HG03378 (cell line): ENCODE measurements at regions not wholly inside any gene's neighbourhood (a gene's known extent, or its start where the extent isn't known, plus 50 kb on each side); places are given as distances from the start of the nearest gene placed in this dataset.
"Not testable (repeated sequence)": the region's sequence is repeated elsewhere in the genome, so short reads cannot be mapped to it uniquely, and the experiment has no call there.

Experiments
- ATAC-seq: cut with Tn5 transposase; IDR thresholded peaks from one replicate; pipeline ENCODE4 v1.9.1; 2021; ENCODE audit warnings: mild to moderate bottlenecking, moderate library complexity; ENCODE audit not compliant: unreplicated experiment

DNA sequence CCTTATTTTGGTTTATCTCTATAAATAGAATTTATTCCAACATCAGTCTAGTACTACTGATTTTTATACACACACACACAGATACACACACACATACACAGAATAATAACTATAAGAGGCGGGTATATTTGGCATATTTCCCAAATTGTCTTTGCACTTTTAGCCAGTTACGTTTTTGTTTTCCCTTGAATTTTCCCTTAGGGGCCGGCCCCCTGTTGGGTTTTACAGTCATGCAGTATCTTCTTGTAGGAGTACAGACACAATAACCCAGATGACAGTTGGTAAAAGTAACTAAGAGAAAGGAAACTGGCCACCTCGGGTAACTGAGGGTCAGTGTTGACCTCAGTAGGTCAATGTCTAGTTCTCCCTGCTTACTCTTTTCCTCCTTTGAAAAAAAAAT is 50.9 kb downstream of the DISP1 start:
- no peak for ATAC-seq

DNA sequence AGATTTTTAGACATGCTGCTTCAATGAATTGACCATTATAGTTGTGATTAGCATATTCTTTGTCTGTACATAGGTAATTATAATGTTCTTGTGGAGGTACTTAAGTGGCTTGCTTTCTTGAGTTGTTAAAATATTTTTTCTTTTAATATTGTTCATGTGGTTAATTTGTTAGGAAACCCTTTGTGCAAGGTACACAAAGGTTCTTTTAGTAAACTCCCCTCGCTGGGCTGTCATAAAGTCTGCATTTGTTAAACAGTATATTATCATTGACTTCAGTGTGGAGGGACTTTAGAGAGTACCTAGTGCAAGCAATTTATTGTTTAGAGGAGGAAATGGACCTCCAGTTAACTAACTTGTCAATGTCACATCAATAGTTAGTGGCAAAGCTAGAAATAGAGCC is 52.5 kb downstream of the DISP1 start:
- ATAC-seq = no peak

DNA sequence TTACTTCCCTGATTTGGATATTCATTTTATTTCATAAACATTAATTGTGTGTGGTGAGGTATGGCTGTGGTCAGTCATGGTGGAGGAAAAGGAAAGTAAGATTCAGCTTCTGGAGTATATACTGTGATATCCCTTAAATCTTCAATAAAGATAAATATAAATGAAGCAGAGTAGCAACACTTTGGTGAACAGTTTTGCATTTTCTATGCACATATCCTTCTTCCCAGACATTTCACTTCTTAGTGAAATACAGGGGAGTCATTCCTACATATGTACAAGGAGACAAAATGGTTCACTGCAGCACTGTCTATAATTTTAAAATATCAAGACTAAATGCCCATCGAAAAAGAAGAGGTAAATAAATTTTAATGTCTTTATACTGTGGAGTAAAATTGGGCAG is 61.3 kb downstream of the DISP1 start:
- no peak for ATAC-seq

DNA sequence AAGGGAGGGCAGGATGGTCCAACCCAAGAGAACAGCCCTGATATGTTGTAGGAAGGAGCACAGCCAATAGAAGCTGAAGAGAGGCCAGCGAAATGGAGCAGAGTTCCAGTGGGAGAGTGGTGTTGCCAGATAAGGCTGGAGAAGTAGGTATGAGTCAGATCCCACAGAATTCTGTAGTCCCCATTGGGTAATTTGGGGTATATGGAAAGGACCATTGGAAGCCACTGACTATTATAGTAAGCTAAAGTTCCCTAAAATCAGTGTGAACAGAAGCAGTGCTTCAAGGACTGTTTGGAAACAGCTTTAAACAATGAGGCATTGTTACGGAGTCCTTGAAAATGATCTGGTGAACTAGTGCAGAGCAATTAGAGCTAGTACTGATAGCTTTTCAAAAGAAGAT is 63.0 kb downstream of the DISP1 start:
- no peak for ATAC-seq

DNA sequence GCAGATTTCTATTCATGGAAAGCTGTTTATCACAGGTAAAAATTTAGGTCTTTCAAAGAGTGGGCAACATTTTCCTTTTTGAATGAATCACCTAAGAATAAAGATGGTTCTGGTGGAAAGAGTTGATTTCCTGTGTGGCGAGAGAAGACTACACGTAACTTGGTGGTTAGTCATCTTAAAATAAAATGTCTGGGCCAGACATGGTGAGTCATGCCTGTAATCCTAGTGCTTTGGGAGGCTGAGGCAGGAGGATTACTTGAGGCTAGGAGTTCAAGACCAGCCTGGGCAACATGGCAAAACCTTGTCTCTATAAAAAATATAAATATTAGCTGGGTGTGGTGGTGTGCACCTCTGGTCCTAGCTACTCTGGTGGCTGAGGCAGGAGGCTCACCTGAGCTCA is 65.7 kb downstream of the DISP1 start:
- ATAC-seq = no peak

DNA sequence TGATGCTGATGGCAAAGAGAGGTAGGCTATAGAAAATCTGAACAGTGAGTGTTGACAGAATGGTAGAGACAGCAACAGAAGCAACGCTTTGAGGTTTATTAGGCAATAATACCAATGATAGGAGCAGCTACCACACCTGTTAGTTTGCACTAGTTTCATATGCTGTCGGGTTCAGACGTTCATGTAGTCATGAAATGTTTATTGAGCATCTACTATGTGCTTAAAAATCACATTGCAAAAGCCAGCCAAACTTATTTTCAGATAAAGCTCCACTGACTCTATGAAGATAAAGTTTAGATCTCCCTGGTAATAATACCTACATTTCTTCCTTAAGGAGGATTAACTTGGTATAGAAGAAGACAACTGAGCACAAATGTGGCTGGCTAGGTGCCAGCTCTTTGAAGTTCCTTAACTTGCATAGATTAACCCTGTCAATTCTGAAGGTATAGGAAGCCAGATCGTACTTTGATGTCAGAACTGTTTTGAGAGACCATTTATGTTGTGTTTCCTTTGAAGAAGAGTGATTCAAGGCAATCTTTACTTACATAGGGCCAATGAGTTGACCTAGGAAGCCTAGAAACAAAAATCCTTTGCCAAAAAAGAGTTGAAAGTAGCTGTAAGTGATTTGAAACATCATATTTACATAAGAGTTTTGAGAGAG is 71.5 kb downstream of the DISP1 start:
- no peak for ATAC-seq

DNA sequence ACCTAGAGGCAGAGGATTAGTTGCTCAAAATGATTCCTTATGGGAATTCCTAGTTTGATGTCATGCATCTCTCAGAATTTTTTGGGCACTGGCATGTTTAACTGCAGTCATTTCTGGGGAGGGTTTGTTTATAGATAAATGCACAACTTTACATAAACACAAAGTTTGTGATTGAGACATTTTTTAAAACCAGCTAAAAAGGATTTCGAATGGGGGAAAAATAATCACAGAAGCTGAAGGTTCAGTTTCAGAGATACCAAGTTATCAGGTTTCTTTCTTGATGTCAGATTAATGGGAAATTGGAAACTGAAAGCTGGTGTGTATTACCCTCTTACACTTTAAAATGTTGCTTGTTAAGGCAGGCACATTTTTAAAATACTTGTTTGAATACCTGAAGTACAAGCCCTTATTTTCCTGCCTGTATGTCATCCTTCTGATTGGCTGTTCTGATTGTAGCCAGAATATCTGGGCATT is 72.1 kb downstream of the DISP1 start:
- no peak for ATAC-seq

DNA sequence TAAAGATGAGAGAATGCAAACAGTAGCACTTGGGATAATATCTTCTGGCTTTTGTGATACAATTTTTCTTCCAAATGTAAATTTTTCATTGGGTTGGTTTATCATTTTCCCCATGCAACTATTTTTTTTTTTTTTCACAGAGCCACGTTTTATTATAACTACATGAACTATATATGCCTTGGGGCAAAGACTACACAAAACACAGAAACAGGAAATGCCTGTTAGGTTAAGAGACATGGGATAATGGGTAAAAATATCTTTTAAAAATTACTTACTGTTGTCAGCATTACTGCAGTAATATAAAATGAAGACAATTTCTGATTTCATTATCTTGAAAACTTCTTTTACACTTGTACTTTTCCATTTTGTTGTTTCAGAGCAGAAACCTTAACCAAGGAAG is 74.6 kb downstream of the DISP1 start:
- no peak for ATAC-seq

DNA sequence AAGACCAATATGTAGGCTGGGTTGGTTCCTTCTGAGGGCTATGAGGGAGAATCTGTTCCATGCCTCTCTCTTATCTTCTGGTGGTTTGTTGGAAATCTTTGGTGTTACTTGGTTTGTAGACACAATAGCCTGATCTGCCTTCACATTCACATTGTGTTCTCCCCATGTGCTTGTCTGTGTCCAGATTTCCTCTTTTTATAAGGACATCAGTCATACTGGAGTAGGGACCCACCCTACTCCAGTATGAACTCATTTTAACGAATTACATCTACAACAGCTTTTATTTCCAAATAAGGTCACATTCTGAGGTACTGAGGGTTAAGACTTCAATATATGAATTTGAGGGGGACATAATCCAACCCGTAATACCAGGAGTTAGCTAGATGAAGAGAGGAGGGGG is 75.9 kb downstream of the DISP1 start:
- no peak for ATAC-seq

DNA sequence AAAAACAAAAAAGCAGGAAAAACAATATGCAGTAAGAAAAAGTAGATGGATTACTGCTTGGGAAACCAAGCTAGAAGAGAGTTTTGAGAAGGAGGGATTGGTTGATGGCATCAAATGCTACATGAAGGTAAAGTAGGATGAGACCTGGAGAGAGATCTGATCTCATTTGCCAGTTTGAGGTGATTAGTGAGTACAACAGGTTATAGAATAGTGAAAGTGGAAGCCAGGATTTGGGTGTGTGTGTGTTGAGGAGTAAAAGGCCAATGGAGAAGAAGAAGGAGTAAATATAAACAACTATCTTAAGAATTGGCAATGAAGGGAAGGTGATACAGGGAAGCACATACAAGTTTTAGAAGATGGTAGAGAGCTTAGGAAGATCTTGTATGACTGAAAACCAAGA is 76.7 kb downstream of the DISP1 start:
- no peak for ATAC-seq

DNA sequence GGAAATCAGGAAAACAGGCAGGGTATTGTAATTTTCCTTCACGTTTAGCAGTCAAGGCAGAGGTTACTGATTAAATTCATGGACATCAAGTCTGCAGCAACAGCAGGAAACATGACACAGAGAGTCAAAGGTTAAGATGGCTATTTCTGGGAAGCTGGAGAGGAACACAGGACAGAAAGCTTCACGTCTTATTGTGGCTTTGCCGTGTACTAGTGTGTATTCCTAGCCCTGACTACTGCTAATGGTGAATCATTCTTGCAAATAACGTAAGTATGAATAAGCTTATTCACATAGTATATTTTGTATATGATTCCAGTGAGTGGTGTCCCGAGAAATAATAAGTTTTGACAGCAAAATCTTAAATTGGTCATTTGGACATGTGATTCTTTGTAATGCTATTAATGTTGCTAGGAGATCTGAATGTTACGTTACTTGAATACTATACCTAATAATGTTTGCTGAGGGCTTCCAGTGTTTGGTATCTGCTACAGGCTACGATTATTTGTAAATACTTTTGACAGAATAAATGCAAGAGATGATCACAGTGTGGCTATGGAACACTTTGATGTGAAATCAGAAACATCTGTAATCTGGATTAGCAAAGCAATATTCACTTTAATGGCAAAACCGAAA is 77.4 kb downstream of the DISP1 start:
- no peak for ATAC-seq

DNA sequence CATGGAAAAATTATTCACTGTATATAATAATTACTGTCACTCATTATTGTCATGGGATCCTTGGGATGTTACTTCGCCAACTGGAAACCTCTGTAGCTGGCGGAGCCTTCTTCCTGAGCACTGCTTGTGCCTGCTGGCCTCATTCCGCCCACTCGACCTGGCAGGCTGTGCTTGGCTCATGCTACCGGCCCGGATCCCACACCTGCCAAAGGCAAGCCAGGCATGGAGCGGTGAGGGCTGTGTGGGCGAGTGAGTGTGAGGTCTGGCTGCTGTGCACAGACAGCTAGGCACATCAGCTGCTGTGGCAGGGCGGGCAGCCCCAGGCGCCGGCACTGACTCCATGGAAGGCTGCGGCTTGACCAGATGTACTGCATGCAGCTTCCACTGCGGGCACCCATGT is 78.4 kb downstream of the DISP1 start:
- no peak for ATAC-seq

DNA sequence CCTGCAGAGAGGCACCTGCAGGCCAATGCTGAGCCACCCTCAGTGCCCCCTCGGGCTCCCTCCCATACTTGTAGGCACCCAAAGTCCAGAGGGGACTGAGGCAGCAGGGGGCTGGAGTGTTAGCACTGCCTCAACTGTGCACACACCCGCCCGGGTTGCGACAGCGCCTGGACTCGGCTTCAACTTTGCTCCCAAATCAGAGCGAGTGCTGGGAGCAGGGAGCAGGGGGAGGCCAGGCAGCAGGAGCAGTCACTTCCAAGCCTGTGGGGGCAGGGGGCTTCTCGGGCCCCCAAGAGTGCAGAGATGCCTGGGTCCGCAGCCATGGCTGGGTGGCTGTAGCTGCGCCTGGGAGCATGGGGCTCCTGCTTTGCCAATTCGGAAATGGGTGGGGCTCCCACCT is 79.5 kb downstream of the DISP1 start:
- ATAC-seq = no peak

DNA sequence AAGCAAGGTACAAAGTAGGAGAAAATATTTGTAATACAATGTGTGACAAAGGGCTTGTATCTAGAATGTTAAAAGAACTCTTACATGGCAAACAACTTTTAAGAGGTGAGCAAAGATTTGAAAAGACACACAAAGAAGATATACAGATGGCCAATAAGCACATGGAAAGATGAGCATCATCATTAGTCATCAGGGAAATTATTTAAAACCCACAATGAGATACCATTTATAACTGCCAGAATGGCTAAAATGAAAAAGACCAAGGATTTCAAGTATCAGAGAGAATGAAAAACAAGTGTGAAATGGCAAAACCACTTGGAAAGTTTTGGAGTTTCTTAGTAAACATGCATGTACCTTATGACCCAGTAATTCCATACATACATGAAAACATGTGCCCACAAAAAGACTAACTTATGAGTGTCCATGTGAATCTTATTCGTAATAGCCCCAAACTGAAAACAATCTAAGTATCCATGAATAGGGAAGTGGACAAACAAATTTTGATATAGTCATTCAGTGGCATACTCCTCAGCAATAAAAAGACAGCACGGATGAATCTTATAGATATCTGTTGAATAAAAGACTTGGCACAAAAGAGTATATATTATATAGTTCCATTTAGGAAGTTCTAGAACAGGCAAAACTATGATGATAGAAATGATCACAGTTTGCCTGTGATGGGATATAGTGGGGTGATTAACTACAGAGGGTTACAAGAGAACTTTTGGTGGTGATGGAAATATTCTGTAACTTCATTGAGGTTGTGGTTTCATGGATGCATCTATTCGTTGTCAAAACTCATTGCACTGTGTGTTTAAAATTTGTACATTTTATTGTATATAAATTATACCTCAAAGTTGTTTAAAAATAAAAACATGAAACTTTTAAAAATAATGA is 82.0 kb downstream of the DISP1 start:
- ATAC-seq = no peak

DNA sequence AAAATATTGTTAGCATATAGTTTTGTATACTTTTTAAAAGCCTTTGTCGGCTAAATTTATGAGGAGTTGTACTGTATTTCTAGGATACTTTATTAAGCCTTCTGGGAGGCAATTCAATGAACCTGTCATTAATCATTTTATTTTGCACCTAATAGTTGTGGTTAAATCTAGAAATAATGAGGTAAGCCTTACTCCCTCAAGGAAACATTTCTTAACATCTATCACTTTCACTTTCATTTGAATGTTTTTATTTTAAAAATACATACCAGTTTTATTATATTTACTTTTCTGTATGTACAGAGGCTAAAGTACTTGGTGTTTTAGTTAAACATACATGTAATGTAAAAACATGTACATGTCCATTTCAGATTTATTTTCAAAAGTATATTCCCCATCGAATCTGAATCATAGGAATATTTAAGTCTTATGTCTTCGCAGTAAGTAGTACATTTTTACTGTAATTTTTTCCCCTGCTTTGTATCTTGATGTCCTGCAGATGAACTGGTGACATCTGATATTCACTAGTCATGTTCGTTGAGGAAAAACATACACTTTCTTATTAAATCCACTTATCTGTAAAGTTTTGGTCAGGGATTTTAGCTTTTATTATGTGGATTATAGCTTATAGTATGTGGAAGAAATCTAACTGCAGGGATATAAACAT is 82.8 kb downstream of the DISP1 start:
- no peak for ATAC-seq

DNA sequence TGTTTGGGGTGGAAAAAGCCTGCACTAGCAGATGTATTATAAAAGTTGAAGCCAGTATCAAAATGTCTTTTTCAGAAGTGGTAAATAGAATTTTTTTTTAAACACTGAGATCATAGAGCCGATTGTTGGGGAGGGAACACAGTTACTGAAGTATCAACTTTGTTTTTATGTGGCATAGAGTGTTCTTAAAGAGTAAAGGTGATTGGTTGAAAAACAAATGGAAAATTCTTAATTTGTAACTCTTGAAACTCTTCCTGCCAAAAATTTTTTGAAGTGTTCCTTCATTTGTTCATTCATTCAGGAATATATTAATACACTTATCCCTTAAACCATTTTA is 83.3 kb downstream of the DISP1 start:
- ATAC-seq = no peak

DNA sequence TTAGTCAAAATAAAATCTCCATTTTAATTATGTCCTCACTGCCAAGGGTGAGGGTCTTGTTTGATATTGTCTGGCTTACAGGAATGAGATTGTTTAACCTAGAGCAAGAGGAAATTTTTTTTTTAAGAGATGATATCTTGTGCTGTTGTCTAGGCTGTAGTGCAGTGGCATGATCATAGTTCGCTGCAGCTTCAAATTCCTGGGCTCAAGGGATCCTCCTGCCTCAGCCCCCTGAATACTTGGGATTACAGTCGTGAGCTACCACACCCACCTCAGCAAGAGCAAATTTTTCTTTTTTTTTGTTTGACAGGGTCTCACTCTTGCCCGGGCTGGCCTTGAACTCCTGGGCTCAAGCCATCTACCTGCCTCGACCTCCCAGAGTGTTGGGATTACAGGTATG is 84.6 kb downstream of the DISP1 start:
- ATAC-seq = no peak

DNA sequence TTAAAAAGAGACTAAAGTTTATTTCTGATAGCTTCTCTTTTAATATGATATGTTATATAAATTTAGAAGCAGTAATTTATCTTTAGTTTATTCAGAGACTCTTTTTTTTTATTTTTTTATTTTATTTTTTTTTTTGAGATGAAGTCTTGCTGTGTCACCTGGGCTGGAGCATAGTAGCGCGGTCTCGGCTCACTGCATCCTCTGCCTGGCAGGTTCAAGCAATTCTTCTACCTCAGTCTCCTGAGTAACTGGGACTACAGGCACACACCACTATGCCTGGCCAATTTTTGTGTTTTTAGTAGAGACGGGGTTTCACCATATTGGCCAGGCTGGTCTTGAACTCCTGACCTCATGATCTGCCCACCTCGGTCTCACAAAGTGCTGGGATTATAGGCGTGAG is 89.6 kb downstream of the DISP1 start:
- ATAC-seq = no peak

DNA sequence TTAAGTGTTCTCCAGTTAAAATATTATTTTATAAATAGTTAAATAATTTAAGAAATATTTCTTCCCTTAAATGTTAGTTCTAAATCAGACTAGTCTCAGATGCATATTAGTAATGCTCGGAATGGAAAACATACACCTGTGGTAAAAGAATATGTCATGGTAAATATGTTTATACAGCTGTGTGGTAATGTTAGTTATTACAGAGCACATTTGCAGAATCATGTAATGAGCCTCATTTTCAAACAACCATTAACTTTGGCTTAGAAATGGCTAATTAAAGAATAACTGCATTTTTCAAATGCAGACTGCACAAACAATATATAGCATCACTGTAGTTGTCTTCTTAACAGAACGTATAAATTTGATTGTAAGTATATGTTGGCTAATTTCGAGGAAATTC is 90.3 kb downstream of the DISP1 start:
- ATAC-seq = no peak

DNA sequence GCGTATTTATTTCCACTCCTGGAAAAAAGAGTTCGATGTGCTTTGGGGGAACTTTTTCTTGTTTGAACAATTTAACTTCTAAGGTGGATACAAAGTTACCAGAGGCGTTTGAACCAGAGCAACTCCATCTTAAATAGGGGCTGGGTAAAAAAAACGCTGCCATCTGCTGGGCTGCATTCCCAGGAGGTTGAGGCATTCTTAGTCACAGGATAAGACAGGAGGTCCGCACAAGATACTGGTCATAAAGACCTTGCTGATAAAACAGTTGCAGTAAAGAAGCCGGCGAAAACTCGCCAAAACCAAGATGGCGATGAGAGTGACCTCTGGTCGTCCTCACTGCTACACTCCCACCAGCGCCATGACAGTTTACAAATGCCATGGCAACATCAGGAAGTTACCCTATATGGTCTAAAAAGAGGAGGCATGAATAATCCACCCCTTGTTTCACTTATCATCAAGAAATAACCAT is 91.5 kb downstream of the DISP1 start:
- ATAC-seq = not testable (repeated sequence)

DNA sequence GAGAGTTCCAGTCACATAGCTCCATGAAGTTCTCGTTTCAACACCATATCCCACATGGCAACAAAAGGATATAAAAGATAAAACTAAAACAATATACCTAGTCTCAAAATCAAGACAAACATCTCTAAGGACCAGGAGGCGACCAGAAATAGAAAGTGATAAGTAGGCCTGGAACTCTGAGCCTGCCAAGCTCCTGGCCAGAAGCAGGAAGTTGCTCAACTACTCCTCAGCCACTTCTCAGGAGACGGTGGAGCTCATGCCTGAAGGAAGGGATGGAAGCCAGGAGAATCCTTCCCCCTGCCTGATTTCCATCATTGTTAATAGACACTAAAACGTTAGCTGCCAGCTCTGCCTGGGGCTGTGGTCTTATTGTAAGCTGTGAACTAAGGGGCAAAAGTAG is 94.7 kb downstream of the DISP1 start:
- no peak for ATAC-seq
